Neutrophil (primary cell): ENCODE measurements at regions not wholly inside any gene's neighbourhood (a gene's known extent, or its start where the extent isn't known, plus 50 kb on each side); places are given as distances from the start of the nearest gene placed in this dataset.

ENCODE experiments used
- H3K27ac ChIP-seq: fragments of 200-600 bp; sonication (generic); 2 replicates; pipeline ENCODE4 v1.5.1; 2016; ENCODE audit warnings: mild to moderate bottlenecking, moderate library complexity
- H3K27me3 ChIP-seq: fragments of 200-600 bp; sonication (generic); 2 replicates; pipeline ENCODE4 v1.6.0; 2016; ENCODE audit warnings: mild to moderate bottlenecking
- H3K36me3 ChIP-seq: fragments of 200-600 bp; sonication (generic); 2 replicates; pipeline ENCODE4 v1.5.1; 2017
- H3K4me1 ChIP-seq, 2 experiments: fragments of 200-600 bp in 1 of 2; sonication (generic) in 1 of 2; 1 replicate in 1 of 2; 2 replicates in 1 of 2; pipeline versions ENCODE4 v1.5.1 to v1.6.1; 2013 to 2016; ENCODE audit warnings: low read depth in 1 of 2, low read length in 1 of 2, mild to moderate bottlenecking in 1 of 2, moderate library complexity in 1 of 2; ENCODE audit not compliant: control insufficient read depth in 1 of 2, insufficient read depth in 1 of 2
- H3K4me3 ChIP-seq, 2 experiments: fragments of 200-600 bp in 1 of 2; sonication (generic) in 1 of 2; 1 replicate in 1 of 2; 2 replicates in 1 of 2; pipeline ENCODE4 v1.5.1; 2013 to 2016; ENCODE audit warnings: low read depth in 1 of 2, low read length in 1 of 2, mild to moderate bottlenecking in 1 of 2, moderate library complexity in 1 of 2
- H3K9me3 ChIP-seq: fragments of 200-600 bp; sonication (generic); 2 replicates; pipeline ENCODE4 v1.5.1; 2016
- CTCF ChIP-seq: fragments of 200-600 bp; sonication (generic); IDR thresholded peaks from 2 replicates; pipeline ENCODE4 v1.5.1; 2016; ENCODE audit warnings: antibody characterized with exemption

DNA sequence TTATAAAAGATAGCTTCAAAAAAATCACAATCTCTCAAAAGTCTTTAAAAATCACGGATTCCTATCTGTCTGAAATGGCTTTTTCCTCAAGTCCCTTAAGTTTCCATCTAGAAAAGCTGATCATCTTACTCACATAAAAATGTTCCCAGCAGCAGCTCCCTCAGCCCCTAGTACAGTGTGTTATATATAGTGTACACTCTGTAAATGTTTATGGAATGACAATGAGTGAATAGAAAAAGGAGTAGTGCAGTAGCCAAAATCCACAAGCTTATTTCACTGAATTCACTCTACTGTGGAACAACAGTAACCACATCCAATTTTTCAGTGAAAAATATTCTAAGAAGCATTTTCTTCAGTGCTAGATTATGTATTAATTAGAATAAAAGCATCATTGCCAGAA lies 609.4 kb downstream of the DTWD2 start:
- no peaks in the 10 kb centered on the region for H3K9me3 ChIP-seq
- H3K27me3 ChIP-seq: no peaks in the 10 kb centered on the region
- no peak overlapping the region for H3K27ac ChIP-seq
- H3K4me3 ChIP-seq: no peak overlapping the region
- no peaks in the 10 kb centered on the region for H3K36me3 ChIP-seq
- TF ChIP-seq CTCF: no peak
- H3K4me1 ChIP-seq: no peaks in the 10 kb centered on the region

DNA sequence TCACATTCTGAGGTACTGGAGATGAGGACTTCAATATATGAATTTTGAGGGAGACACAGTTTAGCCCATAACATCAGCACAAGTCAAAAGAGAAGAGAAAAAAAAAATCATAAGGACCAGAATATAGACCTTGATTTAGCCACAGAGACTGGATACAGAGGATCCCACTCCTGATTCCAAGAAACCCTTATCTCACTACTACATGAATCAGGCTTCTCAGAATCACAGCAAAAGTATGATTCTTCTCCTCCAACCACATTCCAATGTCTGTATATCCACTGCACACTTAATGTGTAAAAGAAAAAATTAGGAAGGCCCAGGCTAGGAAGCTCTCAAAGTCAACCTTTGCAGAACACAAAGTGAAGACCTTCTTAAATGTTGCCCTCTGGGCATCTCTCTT lies 610.9 kb downstream of the DTWD2 start:
- H3K27ac ChIP-seq: no peak overlapping the region
- no peaks in the 10 kb centered on the region for H3K9me3 ChIP-seq
- no peak for TF ChIP-seq CTCF
- no peaks in the 10 kb centered on the region for H3K4me1 ChIP-seq
- no peaks in the 10 kb centered on the region for H3K36me3 ChIP-seq
- H3K27me3 ChIP-seq: no peaks in the 10 kb centered on the region
- H3K4me3 ChIP-seq: no peak overlapping the region

DNA sequence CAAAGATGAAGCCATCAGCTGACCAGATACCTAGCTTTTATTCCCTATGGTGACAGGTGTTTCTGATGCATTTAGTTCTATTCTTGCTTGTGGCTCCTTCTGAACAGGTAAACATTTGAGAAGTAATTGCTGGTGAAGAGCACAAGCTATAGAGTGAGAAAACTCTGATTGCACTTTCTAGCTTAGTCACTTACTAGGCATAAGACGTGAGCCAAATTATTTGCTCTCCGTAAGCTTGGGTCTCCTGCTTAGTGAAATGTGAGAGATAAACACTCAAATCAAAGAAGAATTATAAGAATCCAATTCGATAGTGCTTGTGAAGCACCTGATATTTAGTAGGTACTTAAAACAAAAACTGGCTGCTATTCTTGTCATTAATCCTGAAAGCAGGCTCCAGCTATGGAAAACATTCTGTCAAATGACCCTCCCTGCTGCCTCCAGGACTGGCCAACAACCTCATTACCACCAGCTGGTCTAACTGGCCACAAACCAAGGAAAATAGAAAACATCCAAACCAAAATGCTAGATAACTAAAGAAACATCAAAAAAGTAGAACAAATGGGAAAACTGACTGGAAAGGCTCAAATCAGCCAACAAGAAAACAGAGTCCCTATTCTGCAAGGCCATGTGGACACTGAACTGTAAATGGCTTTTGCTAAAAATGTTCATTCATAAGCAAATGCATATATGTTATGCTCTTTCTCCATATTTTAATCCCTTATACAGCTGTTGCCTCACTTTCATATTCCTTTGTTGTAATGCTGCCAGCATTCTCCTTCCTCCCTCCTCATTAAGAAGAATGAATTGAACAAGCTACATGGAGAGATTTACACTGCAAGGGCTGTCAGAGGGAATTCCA lies 616.1 kb downstream of the DTWD2 start:
- H3K27me3 ChIP-seq: no peaks in the 10 kb centered on the region
- TF ChIP-seq CTCF: no peak

DNA sequence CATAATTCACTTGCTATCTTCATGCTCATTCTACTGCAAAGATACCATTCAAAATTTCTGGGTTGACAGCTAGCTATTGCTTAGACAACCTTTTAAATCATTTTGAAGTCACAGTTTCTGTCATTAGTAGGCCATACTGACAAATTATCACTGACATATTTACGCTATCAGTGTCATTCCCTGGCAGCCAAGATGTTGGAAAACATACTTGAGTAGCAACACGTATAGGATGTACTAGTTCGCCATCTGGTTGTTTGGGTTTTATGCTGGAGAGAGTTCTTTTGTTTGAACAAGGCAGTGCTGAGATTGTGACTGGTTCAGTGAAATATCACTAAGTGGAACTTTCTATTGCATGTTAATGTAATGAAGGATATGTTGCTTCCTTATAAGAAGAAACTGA lies 621.9 kb downstream of the DTWD2 start:
- H3K36me3 ChIP-seq: no peaks in the 10 kb centered on the region
- TF ChIP-seq CTCF: no peak
- no peaks in the 10 kb centered on the region for H3K9me3 ChIP-seq
- H3K4me3 ChIP-seq: no peak overlapping the region
- no peaks in the 10 kb centered on the region for H3K4me1 ChIP-seq
- H3K27me3 ChIP-seq: no peaks in the 10 kb centered on the region
- no peak overlapping the region for H3K27ac ChIP-seq

More for the DNA sequence above, 616.1 kb downstream of the DTWD2 start:
- Histone ChIP-seq H3K4me1 (no peaks in the 10 kb centered on the region), H3K9me3 (no peaks in the 10 kb centered on the region), H3K36me3 (no peaks in the 10 kb centered on the region), H3K27ac (no peak overlapping the region), H3K4me3 (no peak overlapping the region)

GRCh38 chr5:118365718-118366117 lies 622.6 kb downstream of the DTWD2 start:
- no peaks in the 10 kb centered on the region for H3K27me3 ChIP-seq
- no peak overlapping the region for H3K27ac ChIP-seq
- no peaks in the 10 kb centered on the region for H3K4me1 ChIP-seq
- TF ChIP-seq CTCF: no peak
- H3K9me3 ChIP-seq: no peaks in the 10 kb centered on the region
- H3K4me3 ChIP-seq: no peak overlapping the region
- no peaks in the 10 kb centered on the region for H3K36me3 ChIP-seq
